Activated gamma-delta T cell treated with anti-CD3 and anti-CD28 coated beads, Interleukin-2, amount 50 U/mL, for 16 hours (primary cell): ENCODE measurements at regions not wholly inside any gene's neighbourhood (a gene's known extent, or its start where the extent isn't known, plus 50 kb on each side); places are given as distances from the start of the nearest gene placed in this dataset.

ENCODE experiments used
- DNase-seq: peaks from one replicate; pipeline ENCODE4 v3.0.0-alpha.2; 2020; ENCODE audit warnings: low read depth

DNA sequence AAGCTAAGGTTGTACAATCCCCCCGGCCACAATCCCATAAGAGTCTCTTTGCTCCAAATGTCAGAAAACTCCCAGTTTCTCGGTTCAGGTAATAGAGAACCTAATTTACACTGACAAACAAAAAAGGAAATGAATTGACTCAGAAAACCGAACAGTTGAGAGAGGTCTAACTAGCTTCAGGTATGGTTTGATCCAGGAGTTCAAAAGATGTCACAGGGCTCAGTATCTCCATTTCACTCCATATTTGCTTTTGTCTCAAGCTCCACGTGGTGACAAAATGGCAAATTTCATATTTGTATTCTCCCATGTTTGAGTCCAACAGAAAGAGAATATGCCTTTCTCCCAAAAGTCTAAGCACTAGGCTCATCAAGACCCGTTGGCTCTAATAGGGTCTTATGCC, 117.4 kb downstream of the AXIN2 start:
- DNase-seq: no peak

DNA sequence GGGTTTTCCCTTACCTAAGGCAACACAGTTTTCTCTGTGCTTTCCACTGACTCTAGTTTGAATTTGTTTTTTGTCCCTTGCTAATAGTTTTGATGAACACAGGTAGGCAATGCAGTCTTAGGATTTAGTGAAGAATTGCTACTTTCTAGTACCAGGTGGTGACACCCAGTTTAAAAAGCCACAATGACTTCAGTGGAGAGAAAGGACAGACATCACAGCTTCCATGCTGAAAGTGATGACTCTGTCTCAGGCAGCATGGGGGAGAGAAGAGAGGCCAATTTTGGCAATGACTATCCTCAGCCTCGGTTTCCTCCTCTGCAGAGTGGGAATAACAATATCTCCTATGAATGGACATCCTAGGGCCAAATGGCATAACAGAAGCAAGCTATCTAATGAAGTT, 118.8 kb downstream of the AXIN2 start:
- no peak for DNase-seq

DNA sequence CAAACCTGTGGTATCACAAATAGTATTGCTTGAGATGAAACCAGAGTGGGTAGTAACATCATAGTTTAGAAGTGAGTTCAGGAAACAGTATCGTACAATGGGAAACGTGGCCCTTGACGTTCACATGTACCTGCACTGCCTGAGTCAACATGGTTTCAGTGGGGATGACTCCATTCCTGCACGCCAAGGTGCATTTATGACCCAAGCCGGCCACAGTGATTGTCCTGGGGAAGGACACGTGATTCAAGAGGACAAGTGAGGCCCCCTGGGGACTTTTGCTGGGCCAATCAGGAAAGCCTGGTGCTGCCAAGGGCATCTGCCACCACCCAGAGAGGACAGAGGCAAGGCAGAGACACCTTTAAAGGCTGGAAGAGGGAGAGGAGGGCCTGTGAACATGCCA, 119.2 kb downstream of the AXIN2 start:
- DNase-seq: no peak

DNA sequence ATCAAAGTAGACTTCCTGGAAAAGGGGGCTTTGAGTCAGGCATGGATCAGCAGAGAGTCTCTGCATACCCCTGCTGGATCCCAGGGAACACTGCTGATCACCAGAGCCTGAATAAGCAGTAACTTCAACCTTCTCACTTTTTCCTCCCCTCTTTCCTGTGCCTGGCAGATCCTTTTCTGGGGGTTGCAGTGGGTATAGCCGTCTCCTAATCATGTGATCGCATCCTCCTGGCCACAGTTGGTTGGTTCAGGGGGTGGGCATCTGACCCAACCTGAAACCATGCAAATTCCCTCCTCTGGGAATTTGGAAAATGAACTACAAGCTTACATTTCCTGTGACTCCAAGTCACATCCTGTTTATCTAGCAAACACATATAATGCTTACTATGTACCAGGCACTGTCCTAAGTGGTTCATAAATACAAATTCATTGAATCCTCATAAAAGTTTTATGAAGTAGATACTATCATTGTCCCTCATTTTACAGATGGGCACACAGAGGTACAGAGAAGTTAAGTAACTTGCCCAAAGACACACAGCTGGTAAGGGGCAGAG, 120.3 kb downstream of the AXIN2 start:
- DNase-seq: no peak

DNA sequence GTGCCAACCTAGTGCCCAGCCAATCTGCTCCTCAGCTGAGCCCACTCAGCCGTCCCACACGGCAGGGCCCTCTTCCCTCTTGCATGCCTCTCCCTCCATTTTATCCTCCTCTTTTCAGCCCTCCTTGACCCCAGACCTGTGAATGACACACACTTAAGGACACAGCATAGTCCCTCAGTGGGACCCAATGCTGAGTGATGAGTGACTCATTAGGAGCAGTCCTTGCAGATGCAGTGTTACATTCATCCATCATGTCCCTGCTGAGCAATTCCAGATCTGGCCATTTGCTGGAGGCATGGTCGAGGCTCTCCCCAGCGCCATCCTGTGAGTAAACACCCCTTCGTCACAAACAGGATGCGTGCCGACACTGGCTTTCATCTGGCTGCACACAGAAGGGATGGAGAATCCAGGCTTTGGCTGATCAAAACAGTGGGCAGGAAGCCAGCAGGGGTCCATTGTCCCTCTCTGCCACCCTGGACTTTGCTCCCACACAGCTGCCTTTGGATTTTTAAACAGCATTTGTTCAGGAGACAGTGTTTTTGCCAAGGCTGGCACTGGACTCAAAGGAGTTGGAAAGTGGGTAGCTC, 122.6 kb downstream of the AXIN2 start:
- DNase-seq: no peak

DNA sequence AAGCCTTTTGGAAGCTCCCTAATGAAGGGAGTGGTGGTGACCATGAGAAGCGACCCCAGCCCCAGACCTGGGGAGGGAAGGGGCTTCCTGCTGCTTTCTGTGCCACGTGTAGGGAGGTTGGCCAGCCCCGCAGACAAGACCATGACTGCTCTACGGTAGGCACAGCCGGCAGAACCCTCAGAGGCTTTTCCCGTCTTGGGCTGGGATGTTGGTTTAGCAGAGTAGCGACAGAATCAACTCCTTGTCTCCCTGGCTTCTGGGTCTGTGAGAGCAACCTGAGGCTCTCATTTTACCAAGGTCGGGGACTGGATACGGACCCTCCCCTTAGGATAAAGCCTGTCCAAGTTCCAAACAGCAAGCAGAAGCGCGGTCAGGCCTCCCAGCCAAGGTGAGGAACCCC, 123.3 kb downstream of the AXIN2 start:
- DNase-seq: no peak

DNA sequence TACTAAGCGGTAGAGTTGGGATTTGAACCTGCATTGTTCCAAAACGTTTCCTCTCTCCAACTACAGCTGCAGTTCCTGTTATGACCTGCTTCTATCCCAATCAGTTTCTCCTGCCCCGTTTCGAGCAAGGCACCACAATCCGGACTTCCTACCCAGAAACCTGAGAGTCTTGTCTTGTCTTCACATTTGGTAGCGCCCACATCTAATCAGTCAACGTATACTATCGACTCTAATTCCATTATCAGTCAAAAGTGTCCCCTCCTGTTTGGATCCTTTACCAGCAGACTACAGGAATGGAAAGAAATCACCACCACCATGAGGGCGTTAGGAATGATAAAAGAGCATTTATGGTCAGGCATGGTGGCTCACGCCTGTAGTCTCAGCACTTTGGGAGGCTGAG, 124.6 kb downstream of the AXIN2 start:
- DNase-seq: no peak

DNA sequence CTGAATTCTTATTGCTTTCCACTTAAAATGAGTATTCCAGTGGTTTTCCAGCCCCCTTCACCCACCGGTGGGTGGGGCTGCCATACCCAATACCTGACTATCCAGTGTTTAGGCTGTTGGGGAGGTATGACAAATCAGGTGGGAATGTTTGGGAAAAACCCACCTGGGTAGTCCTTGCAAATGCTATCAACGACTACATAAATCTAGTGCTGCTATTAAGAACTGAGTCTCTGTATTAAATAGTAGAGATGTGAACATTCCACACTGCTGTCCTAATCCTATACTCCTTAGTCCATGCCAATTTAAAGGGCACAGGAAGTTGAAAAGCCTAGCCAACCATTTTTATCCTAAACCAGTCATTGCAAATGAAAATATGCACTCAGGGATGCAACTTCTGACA, 126.6 kb downstream of the AXIN2 start:
- no peak for DNase-seq

DNA sequence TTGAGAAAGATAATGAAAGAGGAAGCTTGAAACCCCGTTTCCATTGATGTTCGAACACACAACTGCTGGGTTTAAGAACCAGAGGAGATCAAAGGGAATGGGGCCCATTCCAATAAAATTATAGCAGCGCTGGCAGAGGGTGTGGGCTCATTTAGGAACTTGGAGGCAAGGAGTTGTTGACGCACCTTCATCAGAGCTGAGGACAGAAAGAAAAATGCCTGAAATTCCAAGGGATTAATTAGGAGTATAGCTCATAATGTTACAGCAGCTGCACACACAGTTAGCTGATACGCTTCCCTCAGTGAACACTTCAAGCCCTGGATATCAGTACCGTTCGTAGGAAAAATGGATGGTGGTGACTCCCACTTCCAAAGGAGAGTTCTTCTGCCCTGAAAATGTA, 127.2 kb downstream of the AXIN2 start:
- no peak for DNase-seq

DNA sequence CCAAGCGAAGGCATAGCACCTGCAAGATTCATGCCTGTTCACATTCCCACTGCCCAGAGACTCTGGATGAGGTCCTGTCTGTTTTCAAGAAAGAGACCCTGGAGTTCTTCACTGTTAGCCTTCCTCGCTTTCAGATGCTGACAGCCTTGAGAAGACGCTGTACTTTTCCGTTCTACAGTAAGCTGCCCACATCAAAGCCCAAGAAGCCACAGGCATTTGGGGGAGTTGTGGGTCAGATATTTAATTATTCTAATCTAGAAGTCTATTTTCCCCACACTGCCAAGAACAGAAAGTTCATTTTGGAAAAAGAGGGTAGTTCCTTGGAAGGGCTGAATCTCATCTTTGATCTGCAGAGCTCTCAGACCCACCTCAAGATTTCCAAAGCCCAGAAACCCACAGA, 127.9 kb downstream of the AXIN2 start:
- DNase-seq: no peak

DNA sequence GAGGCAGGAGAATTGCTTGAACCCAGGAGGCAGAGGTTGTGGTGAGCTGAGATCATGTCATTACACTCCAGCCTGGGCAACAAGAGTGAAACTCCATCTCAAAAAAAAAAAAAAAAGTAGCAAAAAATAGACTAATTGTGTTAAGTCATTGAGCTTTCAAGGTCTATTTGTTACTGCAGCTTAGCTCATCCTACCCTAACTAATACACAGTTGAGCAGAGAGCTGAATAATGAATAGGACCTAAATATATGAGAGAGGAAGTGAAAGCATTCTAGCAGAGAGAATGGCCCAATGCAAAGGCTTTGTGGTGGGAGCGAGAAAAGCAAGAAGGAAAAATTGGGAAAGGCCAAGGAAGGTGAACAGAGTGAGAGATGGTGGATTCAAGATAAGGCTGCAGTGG, 128.3 kb downstream of the AXIN2 start:
- no peak for DNase-seq

DNA sequence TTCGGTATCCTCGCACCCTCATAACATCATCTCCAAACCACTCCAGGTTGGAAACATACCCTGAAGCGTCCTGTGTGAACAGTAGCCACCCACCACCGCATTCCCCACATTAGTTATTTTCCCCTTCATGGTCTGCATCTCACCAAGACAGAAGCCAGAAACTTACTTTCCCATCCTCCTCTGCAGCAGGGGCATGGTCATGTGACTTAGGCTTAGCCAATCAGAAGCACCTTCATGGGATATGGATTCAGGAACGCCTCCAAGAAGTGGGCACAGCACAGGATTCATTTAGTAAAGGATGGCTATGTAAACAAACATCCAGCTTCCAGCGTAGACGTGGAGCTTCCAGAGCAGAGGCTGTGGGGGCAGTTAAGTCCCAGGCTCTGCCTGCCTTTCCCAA, 130.3 kb downstream of the AXIN2 start:
- no peak for DNase-seq

DNA sequence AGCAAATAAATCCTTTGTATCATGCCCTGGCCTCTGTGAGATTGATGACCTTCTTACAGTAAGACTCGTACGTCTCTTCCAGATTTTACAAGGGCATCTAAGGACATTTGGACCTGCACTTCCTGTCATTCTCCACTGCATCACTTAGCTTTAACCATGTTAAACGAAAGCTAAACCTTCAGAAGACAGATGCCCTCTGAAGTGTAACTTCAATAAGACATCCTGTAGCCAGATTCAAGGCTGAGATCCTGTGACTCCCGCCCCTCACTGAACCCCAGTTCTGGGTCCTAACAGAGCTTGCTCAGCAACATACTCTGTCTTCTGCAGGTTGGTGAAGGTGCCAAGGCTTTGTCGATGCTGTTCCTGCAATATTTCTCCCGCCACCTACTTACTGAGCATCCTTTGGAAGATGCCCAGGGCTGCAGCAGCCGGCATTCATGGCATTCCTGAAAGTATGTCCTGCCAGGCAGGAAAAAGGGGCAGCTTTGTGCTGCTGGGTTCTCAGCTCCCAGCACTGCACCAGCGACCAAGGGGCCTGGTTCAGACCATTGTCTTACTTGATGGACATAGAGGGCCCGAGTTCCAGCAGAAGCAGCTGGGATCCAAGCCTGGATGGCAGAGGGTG, 131.1 kb downstream of the AXIN2 start:
- no peak for DNase-seq

DNA sequence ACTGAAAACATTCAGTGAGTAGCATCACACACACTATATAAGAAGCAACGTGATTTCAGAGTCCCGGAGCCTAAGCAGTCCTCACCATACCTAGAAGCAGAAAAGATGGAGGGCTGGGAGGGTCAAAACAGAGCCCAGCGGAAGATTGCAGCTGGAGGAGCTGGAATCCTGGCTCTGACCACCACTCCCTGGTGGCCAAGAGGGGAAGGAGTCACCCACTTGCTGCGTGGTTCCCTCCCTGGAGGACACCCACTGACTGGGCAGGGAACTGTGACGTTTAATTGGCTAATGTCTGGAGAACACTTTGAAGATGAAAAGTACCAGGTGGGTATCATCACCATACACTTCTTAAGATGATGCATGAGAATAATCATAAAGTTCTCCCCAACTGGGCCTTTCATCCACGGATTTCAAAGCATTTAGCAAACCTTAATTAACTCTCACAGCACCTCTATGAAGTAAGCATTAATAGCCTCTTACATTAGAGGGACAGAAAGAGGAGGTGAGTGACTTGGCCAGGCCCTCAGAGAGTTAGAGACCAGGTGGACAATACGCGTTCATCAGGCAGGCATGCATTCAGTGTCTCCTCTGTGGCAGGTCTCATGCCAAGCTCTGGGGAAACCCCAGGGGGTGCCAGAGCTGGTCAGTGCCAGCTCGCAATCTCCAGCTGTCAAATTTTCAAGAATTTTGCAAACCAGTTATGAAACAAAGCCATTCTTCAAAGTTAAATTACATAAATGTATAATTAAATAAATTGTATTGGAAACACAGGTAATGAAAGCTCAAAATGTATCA, 137.9 kb downstream of the AXIN2 start:
- DNase-seq: no peak

DNA sequence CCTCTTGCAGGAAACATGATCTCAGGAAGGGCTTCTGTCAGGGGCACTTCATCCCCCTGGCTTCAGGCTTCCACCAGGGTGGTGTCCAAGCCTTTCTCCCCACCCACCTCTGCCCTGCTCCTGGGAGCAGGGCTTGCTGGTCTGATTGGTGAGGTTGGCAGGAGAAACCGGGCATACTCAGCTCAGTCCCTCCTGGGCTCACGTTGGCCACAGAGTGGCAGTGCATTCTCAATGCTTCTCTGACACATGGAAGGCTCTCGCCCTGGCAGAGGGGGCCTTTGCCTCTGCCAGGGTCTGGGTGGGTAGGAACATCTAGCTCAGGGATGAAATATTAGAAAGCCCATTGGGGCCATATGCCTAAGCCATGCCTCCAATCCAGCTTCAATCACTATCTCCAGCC, 142.8 kb downstream of the AXIN2 start:
- DNase-seq: no peak

DNA sequence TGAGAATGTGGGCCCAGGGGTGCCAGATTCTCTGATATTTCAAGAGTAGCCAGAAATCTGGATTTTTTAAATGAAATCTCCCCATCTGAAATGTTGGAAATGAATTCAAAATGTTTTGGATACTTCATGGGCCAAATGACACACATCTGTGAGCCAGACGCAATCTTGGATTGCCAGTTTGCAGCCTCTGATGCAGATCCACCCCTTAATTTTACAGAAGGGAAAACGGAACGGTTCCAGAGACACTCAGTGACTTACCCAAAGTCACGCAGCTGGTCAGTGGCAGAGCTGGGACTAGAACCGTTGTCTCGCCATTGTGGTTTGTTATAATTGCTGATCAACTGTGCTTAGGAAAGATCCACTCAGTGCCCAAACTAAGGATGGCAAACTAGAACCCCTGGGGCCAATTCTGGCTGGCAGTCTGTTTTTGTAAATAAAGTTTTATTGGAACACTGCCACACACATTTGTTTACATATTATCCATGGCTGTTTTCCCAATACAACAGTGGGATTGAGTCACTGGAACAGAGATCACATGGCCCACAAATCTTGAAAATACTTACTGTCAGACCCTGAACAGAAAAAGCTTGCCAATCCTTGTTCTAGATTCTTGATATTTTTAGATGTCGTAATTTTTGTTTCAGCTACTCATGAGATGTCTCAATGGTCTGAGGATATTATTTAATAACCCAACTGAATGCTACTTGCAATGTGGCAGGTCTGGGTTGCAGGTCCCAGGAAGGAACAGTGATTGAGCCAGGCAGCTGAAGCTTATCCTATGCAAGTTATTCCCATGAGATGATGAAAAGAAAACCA, 143.8 kb downstream of the AXIN2 start:
- no peak for DNase-seq

DNA sequence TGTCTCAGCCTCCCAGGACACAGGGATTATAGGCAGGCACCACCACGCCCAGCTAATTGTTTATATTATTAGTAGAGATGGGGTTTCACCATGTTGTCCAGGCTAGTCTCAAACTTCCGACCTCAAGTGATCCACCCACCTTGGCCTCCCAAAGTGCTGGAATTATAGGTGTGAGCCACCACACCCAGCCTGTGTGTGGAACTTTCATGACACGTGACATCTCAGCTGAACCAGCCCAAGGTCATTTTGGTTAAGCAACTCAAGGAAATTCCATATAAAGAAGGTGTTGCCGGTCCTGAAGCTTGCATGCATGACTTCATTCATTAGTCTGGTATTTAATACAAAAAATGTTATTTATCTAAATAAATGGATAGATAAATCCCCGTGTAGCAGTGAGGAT, 145.5 kb downstream of the AXIN2 start:
- DNase-seq: no peak

DNA sequence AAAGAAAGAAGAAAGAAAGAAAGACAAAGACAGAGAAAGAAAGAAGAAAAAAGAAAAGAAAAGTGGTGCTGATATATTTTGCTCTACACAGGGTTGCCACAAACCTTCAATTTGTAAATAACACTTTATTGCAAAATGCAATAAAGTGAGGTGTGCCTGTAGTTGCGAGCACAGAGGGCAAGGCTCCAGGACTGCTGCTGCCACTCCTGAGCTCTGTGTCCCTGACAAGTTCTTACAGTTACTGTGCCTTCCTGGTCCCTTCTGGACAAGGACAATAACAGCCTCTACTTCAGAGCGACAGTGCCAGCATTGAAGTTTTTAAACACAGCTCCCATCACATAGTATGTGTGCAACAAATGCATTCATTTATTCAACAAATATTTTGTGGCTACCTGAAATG, 148.1 kb downstream of the AXIN2 start:
- no peak for DNase-seq

DNA sequence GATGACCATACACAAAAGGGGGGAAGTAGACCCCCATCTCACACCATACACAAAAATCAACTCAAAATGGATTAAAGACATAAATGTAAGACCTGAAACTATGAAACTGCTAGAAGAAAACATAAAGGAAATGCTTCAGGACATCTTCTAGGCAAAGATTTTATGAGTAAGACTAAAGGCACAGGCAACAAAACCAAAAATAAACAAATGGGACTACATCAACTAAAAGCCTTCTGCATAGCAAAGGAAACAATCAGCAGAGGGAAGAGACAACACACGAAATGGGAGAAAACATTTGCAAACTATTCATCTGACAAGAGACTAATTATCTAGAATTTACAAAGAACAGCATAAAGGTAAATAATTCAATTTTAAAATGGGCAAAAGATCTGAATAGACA, 152.1 kb downstream of the AXIN2 start:
- no peak for DNase-seq

DNA sequence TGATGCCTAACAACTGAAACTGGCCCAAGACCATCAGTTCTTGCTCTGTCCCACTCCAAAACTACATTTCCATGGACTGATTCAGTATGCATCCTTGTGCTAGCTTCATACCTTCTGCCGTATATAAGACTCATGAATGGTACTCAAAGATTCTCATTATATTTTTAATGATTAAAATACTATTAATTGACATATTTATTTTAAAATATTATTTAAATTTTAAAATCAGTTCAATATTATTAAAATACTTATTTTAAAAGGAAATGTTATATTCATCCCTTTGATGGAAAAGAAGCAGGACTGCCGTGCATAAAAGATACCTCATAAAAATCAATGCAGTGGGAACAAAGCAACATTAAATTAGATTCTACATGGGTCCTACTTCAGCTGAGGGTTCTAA, 153.4 kb downstream of the AXIN2 start:
- no peak for DNase-seq

DNA sequence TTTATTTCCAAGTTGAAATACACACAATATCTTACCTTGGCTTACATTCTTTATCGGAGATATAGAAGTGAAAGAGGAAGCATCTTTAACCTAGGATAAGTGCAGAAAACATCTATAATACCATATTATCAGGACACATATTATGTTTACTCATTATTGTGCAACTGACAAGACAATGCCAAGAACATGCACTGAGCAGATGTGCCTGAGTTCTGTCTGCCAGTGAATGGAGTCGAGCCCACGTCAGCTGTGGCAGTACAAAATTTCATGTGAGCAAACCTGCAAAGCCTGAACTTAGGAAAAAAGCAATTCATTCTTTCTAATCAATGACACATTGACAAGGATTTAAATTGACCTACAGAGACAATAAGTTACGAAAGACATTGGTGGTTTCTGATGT, 154.4 kb downstream of the AXIN2 start:
- no peak for DNase-seq

DNA sequence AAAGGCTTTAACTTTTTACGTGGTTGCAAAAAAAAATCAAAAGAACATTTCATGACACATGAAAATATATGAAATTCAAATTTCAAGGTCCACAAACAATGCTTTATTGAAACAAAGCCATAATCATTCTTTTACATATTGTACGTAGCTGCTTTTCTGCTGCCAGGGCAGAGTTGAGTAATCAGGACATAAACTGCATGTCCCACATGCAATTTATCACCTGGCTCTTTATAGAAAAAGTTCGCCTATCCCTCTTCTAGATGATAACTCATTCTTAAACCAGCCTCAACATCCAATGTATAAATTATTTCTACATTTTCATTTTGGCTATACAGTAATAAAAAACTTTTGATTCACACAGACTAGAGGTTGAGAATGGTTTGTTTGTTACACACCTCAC, 154.9 kb downstream of the AXIN2 start:
- DNase-seq: no peak

DNA sequence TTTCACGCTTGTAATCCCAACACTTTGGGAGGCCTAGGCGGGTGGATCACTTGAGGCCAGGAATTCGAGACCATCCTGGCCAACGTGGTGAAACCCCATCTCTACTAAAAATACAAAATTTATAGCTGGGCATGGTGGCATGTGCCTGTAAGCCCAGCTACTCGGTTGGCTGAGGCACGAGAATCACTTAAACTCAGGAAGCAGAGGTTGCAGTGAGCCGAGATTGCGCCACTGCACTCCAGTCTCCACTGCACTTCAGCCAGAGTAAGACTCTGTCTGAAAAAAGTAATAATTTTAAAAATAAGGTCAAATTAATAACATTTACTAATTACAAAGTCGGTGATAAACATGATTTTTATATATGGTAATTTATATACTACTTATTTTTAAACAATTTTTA, 155.9 kb downstream of the AXIN2 start:
- no peak for DNase-seq
